Omental fat pad (tissue), 3 donors: ENCODE measurements at regions not wholly inside any gene's neighbourhood (a gene's known extent, or its start where the extent isn't known, plus 50 kb on each side); places are given as distances from the start of the nearest gene placed in this dataset.
"Not testable (repeated sequence)": the region's sequence is repeated elsewhere in the genome, so short reads cannot be mapped to it uniquely, and the experiment has no call there.

ENCODE experiments used
- ATAC-seq: fragments of 150-250 bp; one replicate; pipeline ENCODE4 v1.9.1; 2016; ENCODE audit warnings: mild to moderate bottlenecking, moderate library complexity; ENCODE audit not compliant: low FRiP score
- DNase-seq: peaks from one replicate; pipeline ENCODE4 v3.0.0-alpha.2; 2019; ENCODE audit warnings: low spot score
- CTCF ChIP-seq, 3 donors: fragments of 450-650 bp; IDR thresholded peaks; one replicate each; pipeline ENCODE4 v1.5.1; 2016 to 2017; ENCODE audit warnings: antibody characterized with exemption in 3 of 3, mild to moderate bottlenecking in 3 of 3, moderate library complexity in 2 of 3

DNA sequence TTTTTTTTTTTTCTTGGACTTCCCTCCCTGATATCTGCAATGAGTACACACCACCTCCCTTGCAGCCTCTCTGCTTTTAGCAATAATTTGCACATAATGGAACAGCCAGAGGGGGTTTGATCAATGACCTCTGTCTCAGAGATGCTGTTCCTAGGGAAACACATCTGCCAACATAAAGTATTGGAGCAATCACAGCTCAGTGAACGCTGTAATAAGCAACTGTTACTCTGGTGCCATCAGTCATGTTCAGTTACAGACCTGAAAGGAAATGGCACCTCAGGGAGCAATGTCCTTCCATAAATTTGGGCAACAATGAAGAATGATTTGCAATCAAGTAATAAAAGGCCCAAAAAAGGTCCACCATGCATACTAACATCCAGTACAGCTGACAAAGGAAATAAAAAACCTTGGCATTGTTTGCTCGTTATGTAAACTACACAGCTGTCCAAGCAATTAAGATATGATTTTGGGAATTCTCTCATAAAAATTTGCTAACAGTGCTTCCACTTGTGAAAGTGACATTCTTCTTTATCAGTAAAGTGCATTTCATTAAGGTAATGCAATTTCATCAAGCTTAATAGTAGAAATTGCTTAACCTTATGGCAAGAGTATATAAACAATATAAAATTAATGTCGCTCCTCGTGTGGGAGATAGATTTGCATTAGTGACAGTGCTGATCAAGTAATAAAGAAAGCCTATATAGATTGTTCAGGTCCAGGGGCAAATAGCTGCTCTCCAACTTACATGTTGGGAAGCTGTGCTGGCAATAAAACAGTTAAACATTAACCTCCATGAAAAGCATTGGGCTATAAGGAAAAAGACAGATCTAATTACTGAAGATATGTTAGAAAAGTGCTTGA lies 167.8 kb downstream of the RASEF start:
- TF ChIP-seq CTCF (IDR thresholded peaks at IDR 0.05) = no peak
- no peak for ATAC-seq
- no peak for DNase-seq

DNA sequence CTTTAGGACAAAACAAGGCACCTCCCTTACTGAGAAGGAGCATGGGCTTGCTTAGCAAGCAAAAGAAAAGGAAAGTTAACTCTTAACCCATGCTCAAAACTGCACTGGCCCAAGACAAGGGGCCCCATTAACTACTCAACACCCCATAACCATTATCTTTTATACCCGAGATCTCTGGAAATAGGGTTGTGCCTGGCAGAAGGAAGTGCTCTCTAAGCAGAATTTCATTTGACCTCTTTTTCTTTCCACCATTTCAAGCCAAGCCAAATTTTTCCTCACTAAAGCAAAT lies 167.2 kb downstream of the RASEF start:
- ATAC-seq (no peak), DNase-seq (no peak)
- no peak for TF ChIP-seq CTCF (IDR thresholded peaks at IDR 0.05)

DNA sequence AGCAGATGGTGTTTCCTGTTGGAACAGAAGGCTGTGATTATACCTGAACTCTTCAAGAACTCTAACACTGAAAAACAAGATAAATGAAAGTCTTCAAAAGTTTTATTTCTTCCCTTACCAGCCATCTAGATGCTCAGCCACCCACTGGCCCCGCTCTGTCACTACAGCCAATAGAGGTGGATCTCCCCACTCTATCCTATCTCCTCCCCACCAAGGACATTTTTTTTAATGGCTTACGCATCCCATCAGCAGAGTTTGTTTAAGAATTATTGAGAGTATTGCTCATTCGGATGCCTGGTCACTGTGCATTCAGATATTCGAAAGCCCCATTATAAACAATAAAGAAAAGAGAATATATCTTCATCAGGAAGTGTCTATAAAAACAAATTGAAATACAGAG lies 159.4 kb downstream of the RASEF start:
- TF ChIP-seq CTCF (IDR thresholded peaks at IDR 0.05) = no peak
- no peak for DNase-seq
- ATAC-seq = no peak

GRCh38 chr9:82911996-82912395 lies 150.9 kb downstream of the RASEF start:
- DNase-seq (no peak), ATAC-seq (no peak)
- TF ChIP-seq CTCF (IDR thresholded peaks at IDR 0.05) = no peak

GRCh38 chr9:82912645-82913044 lies 150.3 kb downstream of the RASEF start:
- DNase-seq = no peak
- no peak for TF ChIP-seq CTCF (IDR thresholded peaks at IDR 0.05)
- ATAC-seq = no peak

- ATAC-seq, DNase-seq: not testable (repeated sequence)
Observed at GRCh38 chr9:82916238-82916637, 146.7 kb downstream of the RASEF start.

DNA sequence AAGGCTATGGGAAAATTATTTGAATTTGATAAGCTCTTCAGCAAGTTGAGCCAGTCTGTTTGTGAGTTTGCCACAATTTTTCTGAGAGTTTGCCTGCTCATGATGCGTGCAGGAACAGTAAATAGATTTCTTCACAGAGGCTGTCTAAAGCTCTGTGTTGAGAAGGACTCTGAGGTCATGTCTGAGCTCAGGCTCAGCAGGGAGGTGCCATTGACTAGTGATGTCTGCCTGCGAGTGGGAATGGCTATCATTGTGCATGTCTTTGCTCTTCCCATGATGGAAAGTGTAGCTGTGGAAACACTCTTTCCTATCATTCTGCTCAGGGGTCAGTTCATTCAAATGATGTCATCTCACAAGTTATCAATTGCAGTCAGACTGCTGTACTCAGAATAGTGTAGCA lies 142.8 kb downstream of the RASEF start:
- DNase-seq = no peak

More for the DNA sequence above, 142.8 kb downstream of the RASEF start:
- no peak for TF ChIP-seq CTCF (IDR thresholded peaks at IDR 0.05)
- ATAC-seq = no peak
